ENCODE measurements at regions not wholly inside any gene's neighbourhood (a gene's known extent, or its start where the extent isn't known, plus 50 kb on each side); places are given as distances from the start of the nearest gene placed in this dataset.

DNA sequence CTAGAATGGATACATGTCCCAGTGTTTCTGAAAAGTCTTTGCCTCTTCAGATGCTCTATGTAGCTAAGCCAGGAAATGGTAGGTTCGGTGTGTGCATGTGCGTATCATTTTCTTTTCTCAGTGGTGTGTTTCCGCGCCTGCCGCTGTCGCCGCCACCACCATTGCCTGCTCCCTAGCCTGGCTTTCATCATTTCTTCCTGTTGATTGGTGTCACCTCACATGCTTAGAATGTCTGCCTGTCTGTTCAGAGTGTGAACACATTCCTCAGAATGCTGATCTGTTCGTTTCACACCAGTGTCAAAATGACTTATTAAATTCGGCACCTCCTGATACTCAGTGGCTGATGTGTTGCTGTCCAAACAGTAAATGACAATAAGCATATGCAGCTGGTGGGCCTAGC is 255.2 kb upstream of the SPRED2 start:
- TF ChIP-seq POLR2A (IDR thresholded peaks at IDR 0.05) (no peak), POLR2AphosphoS5 (IDR thresholded peaks at IDR 0.05) (no peak)
- TF ChIP-seq, protein P1, sequence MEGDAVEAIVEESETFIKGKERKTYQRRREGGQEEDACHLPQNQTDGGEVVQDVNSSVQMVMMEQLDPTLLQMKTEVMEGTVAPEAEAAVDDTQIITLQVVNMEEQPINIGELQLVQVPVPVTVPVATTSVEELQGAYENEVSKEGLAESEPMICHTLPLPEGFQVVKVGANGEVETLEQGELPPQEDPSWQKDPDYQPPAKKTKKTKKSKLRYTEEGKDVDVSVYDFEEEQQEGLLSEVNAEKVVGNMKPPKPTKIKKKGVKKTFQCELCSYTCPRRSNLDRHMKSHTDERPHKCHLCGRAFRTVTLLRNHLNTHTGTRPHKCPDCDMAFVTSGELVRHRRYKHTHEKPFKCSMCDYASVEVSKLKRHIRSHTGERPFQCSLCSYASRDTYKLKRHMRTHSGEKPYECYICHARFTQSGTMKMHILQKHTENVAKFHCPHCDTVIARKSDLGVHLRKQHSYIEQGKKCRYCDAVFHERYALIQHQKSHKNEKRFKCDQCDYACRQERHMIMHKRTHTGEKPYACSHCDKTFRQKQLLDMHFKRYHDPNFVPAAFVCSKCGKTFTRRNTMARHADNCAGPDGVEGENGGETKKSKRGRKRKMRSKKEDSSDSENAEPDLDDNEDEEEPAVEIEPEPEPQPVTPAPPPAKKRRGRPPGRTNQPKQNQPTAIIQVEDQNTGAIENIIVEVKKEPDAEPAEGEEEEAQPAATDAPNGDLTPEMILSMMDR (IDR thresholded peaks at IDR 0.05): no peak
